ENCODE measurements at regions not wholly inside any gene's neighbourhood (a gene's known extent, or its start where the extent isn't known, plus 50 kb on each side); places are given as distances from the start of the nearest gene placed in this dataset.

GRCh38 chr6:133767357-133767970 is 121.4 kb upstream of the TCF21 start:
- H3K9me3 ChIP-seq (ENCODE audit: low read length): no peaks in the 10 kb centered on the region
- no peak overlapping the region for H3K4me3 ChIP-seq (ENCODE audit: low read length)
- no peak overlapping the region for H3K4me2 ChIP-seq (ENCODE audit: low read depth, low read length, poor library complexity, severe bottlenecking)
- H3K4me1 ChIP-seq (ENCODE audit: low read length): no peaks in the 10 kb centered on the region
- H3K27ac ChIP-seq (ENCODE audit: low read length): no peak overlapping the region
- DNase-seq: no peak
- H3K79me2 ChIP-seq (ENCODE audit: low read length): no peaks in the 10 kb centered on the region
- no peaks in the 10 kb centered on the region for H3K27me3 ChIP-seq (ENCODE audit: low read length)
- H4K20me1 ChIP-seq (ENCODE audit: insufficient read depth, low read depth, low read length): no peaks in the 10 kb centered on the region
- no peak overlapping the region for H3K9ac ChIP-seq (ENCODE audit: low read length)
- H3K9me2 ChIP-seq (replicated peaks; ENCODE audit: insufficient read depth, low read length): no peaks in the 10 kb centered on the region
- H2AFZ ChIP-seq (ENCODE audit: low read length): no peak overlapping the region
- H3K36me3 ChIP-seq (ENCODE audit: insufficient read depth, low read length): no peaks in the 10 kb centered on the region

GRCh38 chr6:133768656-133769295 is 120.1 kb upstream of the TCF21 start:
- H4K20me1 ChIP-seq (ENCODE audit: insufficient read depth, low read depth, low read length): no peaks in the 10 kb centered on the region
- no peaks in the 10 kb centered on the region for H3K36me3 ChIP-seq (ENCODE audit: insufficient read depth, low read length)
- no peak overlapping the region for H3K27ac ChIP-seq (ENCODE audit: low read length)
- H3K4me2 ChIP-seq (ENCODE audit: low read depth, low read length, poor library complexity, severe bottlenecking): no peak overlapping the region
- no peak overlapping the region for H3K4me3 ChIP-seq (ENCODE audit: low read length)
- no peak for DNase-seq
- H3K9me3 ChIP-seq (ENCODE audit: low read length): no peaks in the 10 kb centered on the region
- H3K79me2 ChIP-seq (ENCODE audit: low read length): no peaks in the 10 kb centered on the region
- no peaks in the 10 kb centered on the region for H3K4me1 ChIP-seq (ENCODE audit: low read length)
- no peaks in the 10 kb centered on the region for H3K9me2 ChIP-seq (replicated peaks; ENCODE audit: insufficient read depth, low read length)
- no peak overlapping the region for H2AFZ ChIP-seq (ENCODE audit: low read length)
- no peaks in the 10 kb centered on the region for H3K27me3 ChIP-seq (ENCODE audit: low read length)
- no peak overlapping the region for H3K9ac ChIP-seq (ENCODE audit: low read length)

- Histone ChIP-seq H3K9ac (ENCODE audit: low read length) (no peak overlapping the region), H3K9me2 (replicated peaks; ENCODE audit: insufficient read depth, low read length) (no peaks in the 10 kb centered on the region), H3K4me1 (ENCODE audit: low read length) (no peaks in the 10 kb centered on the region), H3K4me3 (ENCODE audit: low read length) (no peak overlapping the region), H3K4me2 (ENCODE audit: low read depth, low read length, poor library complexity, severe bottlenecking) (no peak overlapping the region), H3K36me3 (ENCODE audit: insufficient read depth, low read length) (no peaks in the 10 kb centered on the region), H2AFZ (ENCODE audit: low read length) (no peak overlapping the region), H4K20me1 (ENCODE audit: insufficient read depth, low read depth, low read length) (no peaks in the 10 kb centered on the region), H3K27ac (ENCODE audit: low read length) (no peak overlapping the region), H3K79me2 (ENCODE audit: low read length) (no peaks in the 10 kb centered on the region), H3K9me3 (ENCODE audit: low read length) (no peaks in the 10 kb centered on the region), H3K27me3 (ENCODE audit: low read length) (no peaks in the 10 kb centered on the region)
- DNase-seq: no peak
Observed at GRCh38 chr6:133769463-133769862, 119.5 kb upstream of the TCF21 start.

GRCh38 chr6:133772567-133772966 is 116.3 kb upstream of the TCF21 start:
- H3K4me2 ChIP-seq (ENCODE audit: low read depth, low read length, poor library complexity, severe bottlenecking): no peak overlapping the region
- no peaks in the 10 kb centered on the region for H3K27me3 ChIP-seq (ENCODE audit: low read length)
- H3K9ac ChIP-seq (ENCODE audit: low read length): no peak overlapping the region
- no peaks in the 10 kb centered on the region for H3K9me2 ChIP-seq (replicated peaks; ENCODE audit: insufficient read depth, low read length)
- no peaks in the 10 kb centered on the region for H3K9me3 ChIP-seq (ENCODE audit: low read length)
- no peaks in the 10 kb centered on the region for H3K79me2 ChIP-seq (ENCODE audit: low read length)
- no peak overlapping the region for H3K4me3 ChIP-seq (ENCODE audit: low read length)
- H3K4me1 ChIP-seq (ENCODE audit: low read length): no peaks in the 10 kb centered on the region
- H3K36me3 ChIP-seq (ENCODE audit: insufficient read depth, low read length): no peaks in the 10 kb centered on the region
- H2AFZ ChIP-seq (ENCODE audit: low read length): no peak overlapping the region
- DNase-seq: no peak
- H4K20me1 ChIP-seq (ENCODE audit: insufficient read depth, low read depth, low read length): no peaks in the 10 kb centered on the region
- no peak overlapping the region for H3K27ac ChIP-seq (ENCODE audit: low read length)

- H3K4me3 ChIP-seq (ENCODE audit: low read length): no peak overlapping the region
Observed at GRCh38 chr6:133773776-133774175, 115.1 kb upstream of the TCF21 start.

GRCh38 chr6:133774356-133774755 is 114.6 kb upstream of the TCF21 start:
- Histone ChIP-seq H3K9me3 (ENCODE audit: low read length) (no peaks in the 10 kb centered on the region), H3K79me2 (ENCODE audit: low read length) (no peaks in the 10 kb centered on the region), H3K36me3 (ENCODE audit: insufficient read depth, low read length) (no peaks in the 10 kb centered on the region), H3K4me2 (ENCODE audit: low read depth, low read length, poor library complexity, severe bottlenecking) (no peak overlapping the region), H2AFZ (ENCODE audit: low read length) (no peak overlapping the region), H3K27ac (ENCODE audit: low read length) (no peak overlapping the region), H3K4me3 (ENCODE audit: low read length) (no peak overlapping the region), H3K9ac (ENCODE audit: low read length) (no peak overlapping the region), H3K9me2 (replicated peaks; ENCODE audit: insufficient read depth, low read length) (no peaks in the 10 kb centered on the region), H4K20me1 (ENCODE audit: insufficient read depth, low read depth, low read length) (no peaks in the 10 kb centered on the region), H3K27me3 (ENCODE audit: low read length) (no peaks in the 10 kb centered on the region), H3K4me1 (ENCODE audit: low read length) (no peaks in the 10 kb centered on the region)
- DNase-seq: no peak

More at GRCh38 chr6:133773776-133774175, 115.1 kb upstream of the TCF21 start:
- no peaks in the 10 kb centered on the region for H3K9me3 ChIP-seq (ENCODE audit: low read length)
- no peaks in the 10 kb centered on the region for H4K20me1 ChIP-seq (ENCODE audit: insufficient read depth, low read depth, low read length)
- no peaks in the 10 kb centered on the region for H3K9me2 ChIP-seq (replicated peaks; ENCODE audit: insufficient read depth, low read length)
- H3K27me3 ChIP-seq (ENCODE audit: low read length): no peaks in the 10 kb centered on the region
- H2AFZ ChIP-seq (ENCODE audit: low read length): no peak overlapping the region
- no peaks in the 10 kb centered on the region for H3K79me2 ChIP-seq (ENCODE audit: low read length)
- no peak overlapping the region for H3K27ac ChIP-seq (ENCODE audit: low read length)
- no peak overlapping the region for H3K9ac ChIP-seq (ENCODE audit: low read length)
- H3K4me1 ChIP-seq (ENCODE audit: low read length): no peaks in the 10 kb centered on the region
- H3K4me2 ChIP-seq (ENCODE audit: low read depth, low read length, poor library complexity, severe bottlenecking): no peak overlapping the region
- DNase-seq: no peak
- H3K36me3 ChIP-seq (ENCODE audit: insufficient read depth, low read length): no peaks in the 10 kb centered on the region

- Histone ChIP-seq H3K27me3 (ENCODE audit: low read length) (no peaks in the 10 kb centered on the region), H3K4me2 (ENCODE audit: low read depth, low read length, poor library complexity, severe bottlenecking) (no peak overlapping the region), H3K27ac (ENCODE audit: low read length) (no peak overlapping the region), H3K36me3 (ENCODE audit: insufficient read depth, low read length) (no peaks in the 10 kb centered on the region), H4K20me1 (ENCODE audit: insufficient read depth, low read depth, low read length) (no peaks in the 10 kb centered on the region), H3K9me3 (ENCODE audit: low read length) (no peaks in the 10 kb centered on the region), H3K9ac (ENCODE audit: low read length) (no peak overlapping the region), H2AFZ (ENCODE audit: low read length) (no peak overlapping the region), H3K4me3 (ENCODE audit: low read length) (no peak overlapping the region), H3K79me2 (ENCODE audit: low read length) (no peaks in the 10 kb centered on the region), H3K9me2 (replicated peaks; ENCODE audit: insufficient read depth, low read length) (no peaks in the 10 kb centered on the region), H3K4me1 (ENCODE audit: low read length) (no peaks in the 10 kb centered on the region)
- no peak for DNase-seq
Observed at GRCh38 chr6:133778414-133779130, 110.3 kb upstream of the TCF21 start.

GRCh38 chr6:133779916-133780695 is 108.8 kb upstream of the TCF21 start:
- Histone ChIP-seq H3K4me3 (ENCODE audit: low read length) (no peak overlapping the region), H3K4me1 (ENCODE audit: low read length) (no peaks in the 10 kb centered on the region), H3K4me2 (ENCODE audit: low read depth, low read length, poor library complexity, severe bottlenecking) (no peak overlapping the region), H4K20me1 (ENCODE audit: insufficient read depth, low read depth, low read length) (no peaks in the 10 kb centered on the region), H3K27ac (ENCODE audit: low read length) (no peak overlapping the region), H3K9me2 (replicated peaks; ENCODE audit: insufficient read depth, low read length) (no peaks in the 10 kb centered on the region), H3K9me3 (ENCODE audit: low read length) (no peaks in the 10 kb centered on the region), H3K27me3 (ENCODE audit: low read length) (no peaks in the 10 kb centered on the region), H3K36me3 (ENCODE audit: insufficient read depth, low read length) (no peaks in the 10 kb centered on the region), H2AFZ (ENCODE audit: low read length) (no peak overlapping the region), H3K9ac (ENCODE audit: low read length) (no peak overlapping the region), H3K79me2 (ENCODE audit: low read length) (no peaks in the 10 kb centered on the region)
- no peak for DNase-seq

Measured in Karpas-422 (cell line).